Endothelial cell of umbilical vein (primary cell): ENCODE measurements at regions not wholly inside any gene's neighbourhood (a gene's known extent, or its start where the extent isn't known, plus 50 kb on each side); places are given as distances from the start of the nearest gene placed in this dataset.

Experiments used
- BruUV-seq: library from RNA; stranded (reverse); fragments of 400-500 nt; replicated peaks from 2 replicates; lab custom pipeline; 2021; lab: Mats Ljungman, UMichigan
- CTCF ChIA-PET: fragments of 300-600, 350-600 bp; sonication (Branson Sonifier 250); formaldehyde crosslinking; loops from one replicate; lab custom pipeline; 2021; ENCODE audit warnings: antibody characterized with exemption, inconsistent platforms; lab: Charles Lee
- POLR2A ChIA-PET: fragments of 300-600, 350-600 bp; sonication (Branson Sonifier 250); formaldehyde crosslinking; loops from one replicate; lab custom pipeline; 2021; ENCODE audit warnings: antibody characterized with exemption, inconsistent platforms; lab: Charles Lee
- DNase-seq: peaks from one replicate; pipeline ENCODE4 v3.0.0-alpha.2; 2011; ENCODE audit warnings: low read depth, low spot score
- FAIRE-seq: peaks from 2 replicates; lab custom pipeline; 2011; peaks lifted over from hg19 to GRCh38; lab: Jason Lieb, UNC
- H2AFZ ChIP-seq: 2 replicates; pipeline ENCODE4 v1.6.0; 2012; ENCODE audit warnings: low read depth, low read length, control low read depth, inconsistent platforms
- H3K27ac ChIP-seq: 2 replicates; pipeline ENCODE4 v1.5.1; 2011; ENCODE audit warnings: low read depth, mild to moderate bottlenecking, control low read depth, low read length, moderate library complexity; ENCODE audit not compliant: insufficient read depth
- H3K27me3 ChIP-seq, 2 experiments: 2 replicates each; pipeline versions ENCODE4 v1.6.0 to v1.6.1; 2011; ENCODE audit warnings: low read length in 2 of 2, mixed read lengths in 1 of 2; ENCODE audit not compliant: control insufficient read depth in 2 of 2, insufficient read depth in 2 of 2
- H3K36me3 ChIP-seq, 2 experiments: 2 replicates in 1 of 2; 3 replicates in 1 of 2; pipeline ENCODE4 v1.5.1; 2011; ENCODE audit warnings: low read length in 2 of 2, mild to moderate bottlenecking in 1 of 2, moderate library complexity in 1 of 2; ENCODE audit not compliant: control insufficient read depth in 2 of 2, insufficient read depth in 2 of 2; ENCODE audit errors: extremely low read depth in 1 of 2
- H3K4me1 ChIP-seq: 3 replicates; pipeline ENCODE4 v1.5.1; 2011; ENCODE audit warnings: mild to moderate bottlenecking, low read length; ENCODE audit not compliant: control insufficient read depth, insufficient read depth; ENCODE audit errors: extremely low read depth
- H3K4me2 ChIP-seq: 2 replicates; pipeline ENCODE4 v1.6.1; 2011; ENCODE audit warnings: low read length, control low read depth, mixed read lengths; ENCODE audit not compliant: insufficient read depth
- H3K4me3 ChIP-seq, 3 experiments: fragments of 200-600 bp in 1 of 3; sonication (generic), shearing (Covaris generic) in 1 of 3; replicated peaks in 1 of 3; 2 replicates each; pipeline ENCODE4 v1.5.1; 2011 to 2016; ENCODE audit warnings: control low read depth in 3 of 3, low read length in 3 of 3, mild to moderate bottlenecking in 2 of 3, inconsistent platforms in 1 of 3, low read depth in 1 of 3, moderate library complexity in 1 of 3; ENCODE audit not compliant: insufficient read depth in 1 of 3
- H3K79me2 ChIP-seq: 2 replicates; pipeline ENCODE4 v1.6.0; 2012; ENCODE audit warnings: low read length, inconsistent platforms; ENCODE audit not compliant: control insufficient read depth, insufficient read depth
- H3K9ac ChIP-seq: replicated peaks from 2 replicates; pipeline ENCODE3; 2011; ENCODE audit warnings: low read length, control low read depth; ENCODE audit not compliant: insufficient read depth; ENCODE audit errors: extremely low read depth
- H3K9me1 ChIP-seq: replicated peaks from 3 replicates; pipeline ENCODE4 v1.6.0; 2011; ENCODE audit warnings: mild to moderate bottlenecking, low read length; ENCODE audit not compliant: control insufficient read depth, insufficient read depth; ENCODE audit errors: extremely low read depth
- H3K9me3 ChIP-seq: replicated peaks from 2 replicates; pipeline ENCODE4 v1.5.1; 2012; ENCODE audit warnings: low read length, inconsistent platforms; ENCODE audit not compliant: control insufficient read depth, insufficient read depth
- H4K20me1 ChIP-seq: replicated peaks from 2 replicates; pipeline ENCODE3; 2011; ENCODE audit warnings: mild to moderate bottlenecking, low read length; ENCODE audit not compliant: control insufficient read depth, insufficient read depth; ENCODE audit errors: extremely low read depth
- CTCF ChIP-seq, 2 donors: IDR thresholded peaks; 1 replicate in 1 of 2; 2 replicates in 1 of 2; pipeline ENCODE4 v1.5.1; 2011; ENCODE audit warnings: low read length in 2 of 2, mild to moderate bottlenecking in 2 of 2, moderate library complexity in 2 of 2, control low read depth in 1 of 2, inconsistent platforms in 1 of 2, low read depth in 1 of 2; ENCODE audit not compliant: insufficient read depth in 1 of 2; ENCODE audit errors: extremely low read depth in 1 of 2
- EZH2 ChIP-seq: IDR thresholded peaks from 2 replicates; pipeline ENCODE4 v1.6.1; 2012; ENCODE audit warnings: borderline replicate concordance, low read depth, mild to moderate bottlenecking, moderate library complexity, low read length, inconsistent platforms; ENCODE audit not compliant: severe bottlenecking
- FOS ChIP-seq: IDR thresholded peaks from 2 replicates; pipeline ENCODE4 v1.6.1; 2011; ENCODE audit warnings: mild to moderate bottlenecking, low read length, moderate library complexity, borderline replicate concordance; ENCODE audit not compliant: insufficient read depth
- GATA2 ChIP-seq: IDR thresholded peaks from 2 replicates; pipeline ENCODE4 v1.7.0; 2011; ENCODE audit warnings: low read depth, mild to moderate bottlenecking, moderate library complexity, mixed read lengths, low read length; ENCODE audit not compliant: insufficient read length, insufficient read depth
- JUN ChIP-seq: IDR thresholded peaks from 2 replicates; pipeline ENCODE4 v1.6.1; 2011; ENCODE audit warnings: borderline replicate concordance, low read depth; ENCODE audit not compliant: insufficient read length, insufficient read depth
- MAX ChIP-seq: IDR thresholded peaks from 2 replicates; pipeline ENCODE4 v1.6.1; 2011; ENCODE audit not compliant: insufficient read depth, insufficient read length
- MYC ChIP-seq: IDR thresholded peaks from one replicate; pipeline ENCODE4 v1.6.1; 2011; ENCODE audit warnings: mild to moderate bottlenecking, low read depth, low read length
- POLR2A ChIP-seq: IDR thresholded peaks from 2 replicates; pipeline ENCODE4 v1.6.1; 2012; ENCODE audit warnings: low read depth, mild to moderate bottlenecking, control low read depth, low read length
- POLR2AphosphoS5 ChIP-seq: IDR thresholded peaks from 2 replicates; pipeline ENCODE4 v1.6.1; 2012; ENCODE audit warnings: low read depth, mild to moderate bottlenecking, control low read depth, low read length, moderate library complexity; ENCODE audit not compliant: insufficient read depth
- dilution Hi-C: fragments of 300-500 bp; cut with MboI; formaldehyde crosslinking; loops from one replicate; pipeline ENCODE4 v1.15.0; 2019; ENCODE audit warnings: low sequenced_read_pairs; ENCODE audit not compliant: extremely low pct_ligation_motif_present
- intact Hi-C: fragments of 100-400 bp; cut with micrococcal nuclease; formaldehyde crosslinking; loops from one replicate; pipeline ENCODE4 v1.10.0; 2022

GRCh38 chr17:14506364-14506763 lies 205.5 kb downstream of the HS3ST3B1 start:
- FAIRE-seq (no peak), DNase-seq (no peak)
- Histone ChIP-seq H3K4me1 (no peaks in the 10 kb centered on the region), H3K4me2 (no peak overlapping the region), H3K9me3 (peaks cover 4% of the 10 kb centered on the region), H3K27me3 (no peaks in the 10 kb centered on the region), H3K79me2 (no peaks in the 10 kb centered on the region), H3K9me1 (no peaks in the 10 kb centered on the region), H3K4me3 (no peak overlapping the region), H4K20me1 (no peaks in the 10 kb centered on the region), H3K36me3 (no peaks in the 10 kb centered on the region), H3K9ac (no peak overlapping the region), H2AFZ (no peak overlapping the region), H3K27ac (no peak overlapping the region)
- TF ChIP-seq CTCF (IDR thresholded peaks at IDR 0.05; ENCODE audit: extremely low read depth in 1 of 2, insufficient read depth in 1 of 2, low read depth in 1 of 2, low read length in 2 of 2), result no peak
- no peak for TF ChIP-seq EZH2
- no peak for TF ChIP-seq GATA2
- no peak for TF ChIP-seq MYC
- no peak for TF ChIP-seq POLR2A
- TF ChIP-seq MAX, result no peak
- no peak for TF ChIP-seq POLR2AphosphoS5
- no peak for TF ChIP-seq JUN
- TF ChIP-seq FOS, result no peak
- POLR2A ChIA-PET, result no interaction called here
- intact Hi-C loops, result no loop called here
- no TSS peak for BruUV-seq
- dilution Hi-C loops, result no loop called here
- CTCF ChIA-PET, result no interaction called here
